HEK293 (cell line): ENCODE measurements at regions not wholly inside any gene's neighbourhood (a gene's known extent, or its start where the extent isn't known, plus 50 kb on each side); places are given as distances from the start of the nearest gene placed in this dataset.

ENCODE experiments used
- CTCF ChIA-PET: fragments of 350-600 bp; formaldehyde crosslinking; extraction: SDS; loops from one replicate; lab custom pipeline; 2021; ENCODE audit warnings: antibody characterized with exemption; lab: Yijun Ruan, JAX
- POLR2A ChIA-PET: fragments of 300-600 bp; formaldehyde crosslinking; extraction: SDS; loops from one replicate; lab custom pipeline; 2020; ENCODE audit warnings: antibody characterized with exemption, inconsistent platforms; lab: Yijun Ruan, JAX
- H3K27ac ChIP-seq: fragments of 200-500 bp; sonication (Bioruptor generic); 2 replicates; pipeline ENCODE4 v1.5.1; 2014; ENCODE audit warnings: low read depth, low read length, control low read depth, inconsistent platforms; ENCODE audit errors: extremely low read depth
- H3K36me3 ChIP-seq, 2 experiments: fragments of 200-500 bp in 1 of 2; sonication (Bioruptor generic) in 1 of 2; 1 replicate in 1 of 2; 2 replicates in 1 of 2; pipeline ENCODE4 v1.5.1; 2014 to 2017; ENCODE audit warnings: inconsistent platforms in 2 of 2, low read length in 2 of 2; ENCODE audit not compliant: control insufficient read depth in 2 of 2, insufficient read depth in 1 of 2
- H3K4me1 ChIP-seq: fragments of 200-500 bp; sonication (Bioruptor generic); 2 replicates; pipeline ENCODE4 v1.5.1; 2014; ENCODE audit warnings: mild to moderate bottlenecking, low read length, inconsistent platforms; ENCODE audit not compliant: control insufficient read depth, insufficient read depth
- H3K4me3 ChIP-seq: 2 replicates; pipeline ENCODE4 v1.5.1; 2011; ENCODE audit warnings: low read depth, mild to moderate bottlenecking, control low read depth, low read length, moderate library complexity
- H3K9me3 ChIP-seq: fragments of 200-500 bp; sonication (Bioruptor generic); 2 replicates; pipeline ENCODE4 v1.5.1; 2014; ENCODE audit warnings: low read depth, low read length, inconsistent platforms; ENCODE audit not compliant: control insufficient read depth, insufficient read depth
- BCL11B ChIP-seq: fragments of 450-650 bp; formaldehyde crosslinking; IDR thresholded peaks from 2 replicates; pipeline ENCODE4 v1.5.1; 2016; ENCODE audit warnings: low read depth, missing biosample characterization, missing genetic modification characterization
- GFI1B ChIP-seq: fragments of 450-650 bp; formaldehyde crosslinking; IDR thresholded peaks from 2 replicates; pipeline ENCODE4 v1.5.1; 2016; ENCODE audit warnings: missing biosample characterization, missing genetic modification characterization
- GLIS2 ChIP-seq: fragments of 450-650 bp; formaldehyde crosslinking; IDR thresholded peaks from 2 replicates; pipeline ENCODE4 v1.5.1; 2016; ENCODE audit warnings: missing biosample characterization, missing genetic modification characterization
- KLF9 ChIP-seq: fragments of 450-650 bp; formaldehyde crosslinking; IDR thresholded peaks from 2 replicates; pipeline ENCODE4 v1.5.1; 2016; ENCODE audit warnings: missing biosample characterization, missing genetic modification characterization, low read depth
- ZBTB21 ChIP-seq: fragments of 450-650 bp; formaldehyde crosslinking; IDR thresholded peaks from 2 replicates; pipeline ENCODE4 v1.5.1; 2017; ENCODE audit warnings: missing biosample characterization, missing genetic modification characterization
- ZBTB8A ChIP-seq: fragments of 450-650 bp; formaldehyde crosslinking; IDR thresholded peaks from 2 replicates; pipeline ENCODE4 v1.5.1; 2016; ENCODE audit warnings: missing biosample characterization, missing genetic modification characterization
- ZFHX2 ChIP-seq: fragments of 450-650 bp; formaldehyde crosslinking; conservative IDR thresholded peaks from 2 replicates; pipeline ENCODE4 v1.5.1; 2016; ENCODE audit warnings: missing biosample characterization, missing genetic modification characterization
- ZFP37 ChIP-seq: fragments of 450-650 bp; formaldehyde crosslinking; IDR thresholded peaks from 2 replicates; pipeline ENCODE4 v1.5.1; 2016; ENCODE audit warnings: missing biosample characterization, missing genetic modification characterization
- ZFP69B ChIP-seq: fragments of 450-650 bp; formaldehyde crosslinking; IDR thresholded peaks from 2 replicates; pipeline ENCODE4 v1.5.1; 2016; ENCODE audit warnings: missing biosample characterization, missing genetic modification characterization
- ZNF132 ChIP-seq: fragments of 450-650 bp; formaldehyde crosslinking; IDR thresholded peaks from 2 replicates; pipeline ENCODE4 v1.5.1; 2017; ENCODE audit warnings: missing biosample characterization, missing genetic modification characterization, borderline replicate concordance
- ZNF155 ChIP-seq: fragments of 450-650 bp; formaldehyde crosslinking; IDR thresholded peaks from 2 replicates; pipeline ENCODE4 v1.5.1; 2016; ENCODE audit warnings: missing biosample characterization, missing genetic modification characterization
- ZNF184 ChIP-seq: fragments of 450-650 bp; IDR thresholded peaks from 2 replicates; pipeline ENCODE4 v1.5.1; 2018; ENCODE audit warnings: missing biosample characterization, mild to moderate bottlenecking, missing genetic modification characterization
- ZNF23 ChIP-seq: fragments of 450-650 bp; formaldehyde crosslinking; IDR thresholded peaks from 2 replicates; pipeline ENCODE4 v1.5.1; 2016; ENCODE audit warnings: missing biosample characterization, missing genetic modification characterization, borderline replicate concordance
- ZNF324 ChIP-seq: fragments of 450-650 bp; formaldehyde crosslinking; IDR thresholded peaks from 2 replicates; pipeline ENCODE4 v1.5.1; 2016; ENCODE audit warnings: missing biosample characterization, missing genetic modification characterization
- ZNF341 ChIP-seq: fragments of 450-650 bp; formaldehyde crosslinking; IDR thresholded peaks from 2 replicates; pipeline ENCODE4; 2016; ENCODE audit warnings: low read depth, missing biosample characterization, missing genetic modification characterization
- ZNF362 ChIP-seq: fragments of 450-650 bp; formaldehyde crosslinking; IDR thresholded peaks from 2 replicates; pipeline ENCODE4 v1.5.1; 2016; ENCODE audit warnings: missing biosample characterization, missing genetic modification characterization
- ZNF366 ChIP-seq: fragments of 450-650 bp; formaldehyde crosslinking; conservative IDR thresholded peaks from 2 replicates; pipeline ENCODE4 v1.5.1; 2016; ENCODE audit warnings: missing biosample characterization, missing genetic modification characterization
- ZNF394 ChIP-seq: fragments of 450-650 bp; formaldehyde crosslinking; IDR thresholded peaks from 2 replicates; pipeline ENCODE4 v1.5.1; 2016; ENCODE audit warnings: missing biosample characterization, missing genetic modification characterization, mild to moderate bottlenecking, moderate library complexity, borderline replicate concordance
- ZNF433 ChIP-seq: fragments of 450-650 bp; formaldehyde crosslinking; IDR thresholded peaks from 2 replicates; pipeline ENCODE4 v1.5.1; 2016; ENCODE audit warnings: missing biosample characterization, missing genetic modification characterization, low read depth
- ZNF514 ChIP-seq: fragments of 450-650 bp; formaldehyde crosslinking; IDR thresholded peaks from 2 replicates; pipeline ENCODE4 v1.5.1; 2016; ENCODE audit warnings: missing biosample characterization, missing genetic modification characterization
- ZNF549 ChIP-seq: fragments of 450-650 bp; IDR thresholded peaks from 2 replicates; pipeline ENCODE4 v1.5.1; 2018; ENCODE audit warnings: missing biosample characterization, missing genetic modification characterization, mild to moderate bottlenecking, inconsistent platforms, moderate library complexity
- ZNF571 ChIP-seq: fragments of 450-650 bp; formaldehyde crosslinking; IDR thresholded peaks from 2 replicates; pipeline ENCODE4 v1.5.0; 2017; ENCODE audit warnings: missing biosample characterization, missing genetic modification characterization
- ZNF664 ChIP-seq: fragments of 450-650 bp; formaldehyde crosslinking; IDR thresholded peaks from 2 replicates; pipeline ENCODE4 v1.5.1; 2016; ENCODE audit warnings: missing biosample characterization, missing genetic modification characterization
- ZNF707 ChIP-seq: fragments of 450-650 bp; formaldehyde crosslinking; IDR thresholded peaks from 2 replicates; pipeline ENCODE4 v1.5.1; 2016; ENCODE audit warnings: missing biosample characterization, missing genetic modification characterization
- ZNF768 ChIP-seq: fragments of 450-650 bp; formaldehyde crosslinking; IDR thresholded peaks from 2 replicates; pipeline ENCODE4 v1.5.1; 2018; ENCODE audit warnings: missing biosample characterization, mild to moderate bottlenecking, missing genetic modification characterization
- ZNF777 ChIP-seq: fragments of 450-650 bp; formaldehyde crosslinking; IDR thresholded peaks from 2 replicates; pipeline ENCODE4 v1.5.1; 2017; ENCODE audit warnings: missing biosample characterization, missing genetic modification characterization, borderline replicate concordance
- ZNF837 ChIP-seq: fragments of 450-650 bp; formaldehyde crosslinking; IDR thresholded peaks from 2 replicates; pipeline ENCODE4 v1.5.1; 2016; ENCODE audit warnings: missing biosample characterization, missing genetic modification characterization
- TF ChIP-seq, protein P1 (sequence below): fragments of 450-650 bp; formaldehyde crosslinking; IDR thresholded peaks from 2 replicates; pipeline ENCODE4 v1.5.1; 2017; ENCODE audit warnings: missing biosample characterization, mild to moderate bottlenecking, missing genetic modification characterization, moderate library complexity
- TF ChIP-seq, protein P2 (sequence below): fragments of 450-650 bp; formaldehyde crosslinking; IDR thresholded peaks from 2 replicates; pipeline ENCODE4; 2016; ENCODE audit warnings: missing biosample characterization, missing genetic modification characterization

GRCh38 chr3:18283680-18284079, 141.5 kb downstream of the SATB1 start:
- no peaks in the 10 kb centered on the region for H3K9me3 ChIP-seq
- no peak for TF ChIP-seq GLIS2 (tag by site-specific recombination)
- TF ChIP-seq ZNF394 (tag by site-specific recombination): no peak
- TF ChIP-seq ZBTB21: no peak
- no peak for TF ChIP-seq ZNF514 (tag by site-specific recombination)
- TF ChIP-seq ZFP69B (tag by site-specific recombination): no peak
- TF ChIP-seq ZBTB8A: no peak
- TF ChIP-seq ZNF837: no peak
- TF ChIP-seq ZNF132 (tag by site-specific recombination): no peak
- TF ChIP-seq ZNF324 (tag by site-specific recombination): no peak
- no peak for TF ChIP-seq ZNF777
- no peak for TF ChIP-seq ZNF768
- TF ChIP-seq, protein P1, sequence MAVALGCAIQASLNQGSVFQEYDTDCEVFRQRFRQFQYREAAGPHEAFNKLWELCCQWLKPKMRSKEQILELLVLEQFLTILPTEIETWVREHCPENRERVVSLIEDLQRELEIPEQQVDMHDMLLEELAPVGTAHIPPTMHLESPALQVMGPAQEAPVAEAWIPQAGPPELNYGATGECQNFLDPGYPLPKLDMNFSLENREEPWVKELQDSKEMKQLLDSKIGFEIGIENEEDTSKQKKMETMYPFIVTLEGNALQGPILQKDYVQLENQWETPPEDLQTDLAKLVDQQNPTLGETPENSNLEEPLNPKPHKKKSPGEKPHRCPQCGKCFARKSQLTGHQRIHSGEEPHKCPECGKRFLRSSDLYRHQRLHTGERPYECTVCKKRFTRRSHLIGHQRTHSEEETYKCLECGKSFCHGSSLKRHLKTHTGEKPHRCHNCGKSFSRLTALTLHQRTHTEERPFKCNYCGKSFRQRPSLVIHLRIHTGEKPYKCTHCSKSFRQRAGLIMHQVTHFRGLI (tag by site-specific recombination): no peak
- H3K36me3 ChIP-seq: no peaks in the 10 kb centered on the region
- POLR2A ChIA-PET: no interaction called here
- H3K27ac ChIP-seq: no peak overlapping the region
- CTCF ChIA-PET: interaction anchor here (0.6 to 0.9 kb wide), 2 partner anchors 147 to 390 kb away, joined by 3 to 5 read pairs; no protein-coding TSS in a partner anchor
- H3K4me3 ChIP-seq: no peak overlapping the region
- no peaks in the 10 kb centered on the region for H3K4me1 ChIP-seq

GRCh38 chr3:18282507-18282906, 142.6 kb downstream of the SATB1 start:
- H3K36me3 ChIP-seq: no peaks in the 10 kb centered on the region
- H3K27ac ChIP-seq: no peak overlapping the region
- no peaks in the 10 kb centered on the region for H3K4me1 ChIP-seq
- POLR2A ChIA-PET: no interaction called here
- no peaks in the 10 kb centered on the region for H3K9me3 ChIP-seq
- TF ChIP-seq ZNF362 (tag by site-specific recombination): no peak
- no peak for TF ChIP-seq ZNF155
- no peak for TF ChIP-seq ZNF707
- TF ChIP-seq ZNF341 (tag by site-specific recombination): no peak
- no peak for TF ChIP-seq GFI1B (tag by site-specific recombination)
- TF ChIP-seq ZNF549 (tag by site-specific recombination): no peak
- TF ChIP-seq ZNF664: no peak
- no peak for TF ChIP-seq ZFP37 (tag by site-specific recombination)
- TF ChIP-seq ZNF184: no peak
- CTCF ChIA-PET: no interaction called here
- H3K4me3 ChIP-seq: no peak overlapping the region

GRCh38 chr3:18279226-18279737, 145.9 kb downstream of the SATB1 start:
- Histone ChIP-seq H3K27ac (no peak overlapping the region), H3K4me1 (no peaks in the 10 kb centered on the region), H3K36me3 (no peaks in the 10 kb centered on the region), H3K9me3 (no peaks in the 10 kb centered on the region), H3K4me3 (no peak overlapping the region)
- TF ChIP-seq, protein P2, sequence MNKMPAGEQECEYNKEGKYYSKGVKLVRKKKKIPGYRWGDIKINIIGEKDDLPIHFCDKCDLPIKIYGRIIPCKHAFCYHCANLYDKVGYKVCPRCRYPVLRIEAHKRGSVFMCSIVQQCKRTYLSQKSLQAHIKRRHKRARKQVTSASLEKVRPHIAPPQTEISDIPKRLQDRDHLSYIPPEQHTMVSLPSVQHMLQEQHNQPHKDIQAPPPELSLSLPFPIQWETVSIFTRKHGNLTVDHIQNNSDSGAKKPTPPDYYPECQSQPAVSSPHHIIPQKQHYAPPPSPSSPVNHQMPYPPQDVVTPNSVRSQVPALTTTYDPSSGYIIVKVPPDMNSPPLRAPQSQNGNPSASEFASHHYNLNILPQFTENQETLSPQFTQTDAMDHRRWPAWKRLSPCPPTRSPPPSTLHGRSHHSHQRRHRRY (tag by site-specific recombination): no peak
- no peak for TF ChIP-seq KLF9 (tag by site-specific recombination)
- TF ChIP-seq ZFHX2 (tag by site-specific recombination): no peak
- no peak for TF ChIP-seq ZNF366 (tag by site-specific recombination)
- no peak for TF ChIP-seq ZNF433 (tag by site-specific recombination)
- TF ChIP-seq BCL11B (tag by site-specific recombination): no peak
- no peak for TF ChIP-seq ZNF571 (tag by site-specific recombination)
- no peak for TF ChIP-seq ZNF23 (tag by site-specific recombination)
- POLR2A ChIA-PET: no interaction called here
- CTCF ChIA-PET: interaction anchor here (0.5 kb wide), 1 partner anchor 101 kb away, joined by 3 read pairs; no protein-coding TSS in a partner anchor
